ENCODE measurements at regions not wholly inside any gene's neighbourhood (a gene's known extent, or its start where the extent isn't known, plus 50 kb on each side); places are given as distances from the start of the nearest gene placed in this dataset.
A peak's percentile ranks its signal among the peaks of the same experiment; 100 is the strongest.
"Not testable (repeated sequence)": the region's sequence is repeated elsewhere in the genome, so short reads cannot be mapped to it uniquely, and the experiment has no call there.

DNA sequence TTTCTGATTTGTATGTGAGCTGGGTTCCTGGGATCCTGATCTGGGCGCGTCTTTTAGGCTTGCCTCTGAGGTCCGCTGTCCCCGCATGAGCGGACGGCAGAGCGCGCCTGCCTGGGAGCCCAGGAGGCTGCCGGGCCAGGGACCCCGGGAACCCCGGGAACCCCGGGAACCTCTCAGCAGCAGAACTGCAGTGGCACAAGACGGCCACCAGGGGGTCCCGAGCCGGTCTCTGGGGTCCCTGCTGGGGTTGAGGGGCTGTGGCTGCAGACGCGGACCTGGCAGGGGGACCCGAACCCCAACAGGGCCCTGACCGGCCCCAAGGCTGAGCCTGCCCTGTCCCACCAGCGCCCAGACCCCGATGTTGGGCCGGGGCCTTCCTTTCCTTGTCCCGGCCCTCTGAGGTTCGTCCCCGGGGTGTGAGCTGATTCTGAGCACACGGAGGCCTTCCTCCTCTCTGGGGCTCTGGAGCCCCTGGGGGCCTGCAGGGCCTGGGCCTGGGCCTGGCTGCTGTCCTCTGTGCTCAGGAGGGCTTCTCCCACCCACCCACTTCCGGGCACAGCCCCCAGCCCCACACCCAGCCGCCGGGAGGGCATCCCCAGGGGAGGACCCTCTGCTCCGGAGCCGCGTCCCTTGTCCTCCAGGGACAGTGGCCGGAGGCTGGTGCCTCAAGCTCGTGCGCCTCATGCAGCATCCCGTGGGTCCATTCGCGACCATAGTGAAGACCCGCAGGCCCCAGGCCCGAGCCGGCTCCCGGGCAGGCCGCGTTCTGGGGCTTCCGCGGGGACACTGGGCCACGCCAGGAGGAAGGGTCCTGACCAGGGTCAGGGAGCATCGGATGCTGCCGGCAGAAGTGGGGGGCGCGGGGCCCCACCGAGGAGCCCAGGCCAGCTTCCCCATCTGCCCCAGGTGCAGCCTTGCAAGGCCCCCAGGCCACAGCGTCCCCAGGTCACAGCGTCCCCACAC lies 152.9 kb downstream of the TMEM121 start:
- DNase-seq (ENCODE audit: low read depth in 2 of 2), result not testable (repeated sequence)

DNA sequence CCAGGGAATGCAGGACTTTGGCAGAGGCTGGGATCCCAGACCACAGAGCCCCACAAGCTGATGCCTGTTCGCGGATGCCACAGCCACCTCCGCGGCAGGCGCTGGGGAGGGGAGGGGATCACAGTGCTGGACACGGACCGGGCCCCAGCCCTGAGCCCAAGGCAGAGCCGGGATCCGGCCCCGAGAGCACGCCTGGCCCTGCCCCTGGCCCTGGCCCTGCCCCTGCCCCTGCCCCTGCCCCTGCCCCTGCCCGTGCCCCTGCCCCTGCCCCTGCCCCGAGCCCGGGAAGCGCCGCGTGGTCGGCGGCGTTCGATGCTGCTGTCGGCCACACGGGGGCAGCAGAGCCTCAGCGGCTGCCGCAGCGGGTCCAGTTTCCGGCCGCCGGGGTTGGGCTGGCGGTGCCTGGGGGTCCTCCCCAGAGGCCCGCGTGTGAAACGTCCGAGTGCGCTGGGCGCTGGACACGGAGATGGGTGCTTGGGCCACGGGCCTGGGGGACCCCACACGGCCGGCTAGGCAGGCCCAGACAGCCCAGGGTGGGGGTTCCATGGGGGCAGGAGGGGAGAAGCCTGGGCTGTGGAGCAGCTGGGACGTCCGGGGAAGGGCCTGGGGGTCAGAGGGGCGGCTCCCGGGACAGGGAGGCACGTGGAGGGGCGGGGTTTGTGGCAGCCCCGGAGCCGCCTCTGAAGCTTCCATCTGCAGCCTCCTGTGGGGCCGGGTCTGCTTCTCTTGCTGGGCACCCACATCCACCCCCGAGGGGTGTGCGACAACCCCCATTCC lies 153.8 kb downstream of the TMEM121 start:
- DNase-seq (ENCODE audit: low read depth in 2 of 2), result peak in 1 of 2 experiments; percentile 19

DNA sequence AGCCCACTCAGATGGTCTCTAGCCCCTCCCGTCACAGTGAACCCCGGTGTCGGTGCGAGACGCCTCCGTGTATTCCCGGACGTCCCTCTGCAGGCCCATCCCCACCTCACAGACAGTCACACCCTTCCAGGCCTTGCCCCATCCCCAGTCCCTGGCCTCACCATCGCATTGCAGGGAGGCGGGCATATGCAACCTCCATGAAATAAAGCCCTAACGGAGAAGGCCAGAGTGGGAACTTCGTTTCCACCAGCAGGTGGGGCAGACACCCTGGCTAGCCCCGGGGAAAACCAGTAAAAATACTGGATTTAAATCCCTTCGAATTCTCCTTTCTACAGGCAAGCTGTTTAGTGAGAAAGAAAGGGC lies 154.3 kb downstream of the TMEM121 start:
- not testable (repeated sequence) for DNase-seq (ENCODE audit: low read depth in 2 of 2)

DNA sequence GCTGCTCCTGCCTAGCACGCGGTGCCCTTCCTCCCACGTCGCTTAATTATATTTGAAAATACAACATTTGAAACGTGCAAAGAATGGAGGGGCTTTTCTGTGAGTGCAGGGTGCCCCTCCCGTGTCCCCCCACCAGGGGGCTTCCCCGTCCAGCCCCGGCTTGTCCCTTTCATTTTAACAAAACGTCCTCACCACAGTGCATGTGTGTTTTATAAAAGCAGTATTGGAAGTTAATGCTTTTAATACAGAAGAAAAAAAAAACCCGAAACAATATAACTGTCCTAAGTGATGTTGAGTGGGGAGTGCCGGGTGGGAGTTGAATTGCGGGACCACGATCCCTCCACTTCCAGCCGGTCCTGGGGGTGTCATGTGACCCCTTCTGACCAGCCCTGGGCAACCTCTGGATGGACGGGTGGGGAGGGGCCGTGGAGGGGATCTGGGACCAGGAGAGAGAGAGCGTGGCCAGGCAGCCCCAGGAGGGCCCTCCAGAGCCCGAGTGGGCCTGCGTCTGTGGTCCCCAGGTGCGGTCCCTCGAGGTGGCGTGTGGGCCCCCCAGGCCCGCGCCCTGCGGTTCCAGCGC lies 155.3 kb downstream of the TMEM121 start:
- not testable (repeated sequence) for DNase-seq (ENCODE audit: low read depth in 2 of 2)

DNA sequence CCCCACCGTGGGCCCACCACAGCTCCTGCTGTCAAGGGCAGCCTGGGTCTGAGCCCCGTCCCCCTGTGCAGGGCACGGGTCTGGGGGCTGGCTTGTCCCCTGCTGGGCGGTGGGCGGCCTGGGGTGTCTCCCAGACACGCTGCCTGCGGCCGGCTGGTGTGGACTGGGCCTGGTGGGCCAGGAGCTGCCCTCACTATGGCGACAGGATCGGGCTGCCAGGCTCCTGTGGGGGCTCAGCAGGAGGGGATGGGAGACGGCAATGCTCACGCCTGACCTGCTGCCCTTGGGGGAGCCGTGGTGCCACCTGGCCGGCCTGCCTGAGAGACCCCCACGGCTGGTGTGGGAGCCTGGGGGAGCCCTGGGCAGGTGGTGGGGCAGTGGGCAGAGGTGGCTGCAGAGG lies 156.1 kb downstream of the TMEM121 start:
- DNase-seq (ENCODE audit: low read depth in 2 of 2), result not testable (repeated sequence)

DNA sequence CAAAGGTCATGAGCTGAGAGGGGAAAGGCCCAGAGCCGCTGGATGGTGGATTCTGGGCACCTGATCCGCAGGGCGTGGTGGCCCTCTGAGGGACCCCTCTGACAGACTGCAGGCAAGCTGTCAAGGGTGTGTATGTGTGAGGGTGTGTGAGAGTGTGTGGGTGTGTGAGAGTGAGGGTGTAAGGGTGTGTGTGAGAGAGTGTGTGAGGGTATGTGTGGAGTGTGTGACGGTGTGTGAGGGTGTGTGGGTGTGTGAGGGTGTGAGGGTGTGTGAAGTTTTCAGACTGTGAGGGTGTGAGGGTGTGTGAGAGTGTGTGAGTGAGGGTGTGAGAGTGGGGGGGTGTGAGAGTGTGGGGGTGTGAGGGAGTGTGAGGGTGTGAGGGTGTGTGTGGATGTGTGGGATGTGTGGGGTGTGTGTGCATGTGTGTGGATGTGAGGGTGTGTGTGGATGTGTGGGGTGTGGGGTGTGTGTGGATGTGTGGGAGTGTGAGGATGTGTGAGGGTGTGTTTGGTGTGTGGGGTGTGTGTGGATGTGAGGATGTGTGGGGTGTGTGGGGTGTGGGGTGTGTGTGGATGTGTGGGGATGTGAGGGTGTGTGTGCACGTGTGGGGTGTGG lies 156.7 kb downstream of the TMEM121 start:
- no peak for DNase-seq (ENCODE audit: low read depth in 2 of 2)

DNA sequence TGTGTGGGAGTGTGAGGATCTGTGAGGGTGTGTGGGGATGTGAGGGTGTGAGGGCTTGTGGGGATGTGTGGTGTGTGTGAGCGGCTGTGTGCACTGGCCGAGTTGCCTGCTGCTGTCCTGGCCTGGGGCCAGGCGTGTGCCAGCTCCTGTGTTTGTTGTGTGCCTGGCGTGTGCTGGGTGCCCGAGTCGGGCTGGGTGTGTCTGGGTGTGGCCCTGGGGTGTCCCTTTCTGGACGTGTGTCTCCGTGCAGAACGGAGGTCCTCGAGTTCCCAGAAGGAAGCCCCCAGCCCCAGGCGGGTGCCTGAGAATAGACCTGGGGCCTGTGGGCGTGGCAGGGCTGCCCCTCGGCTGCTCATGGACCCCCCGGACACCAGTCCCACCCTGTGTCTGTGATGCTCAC lies 157.7 kb downstream of the TMEM121 start:
- not testable (repeated sequence) for DNase-seq (ENCODE audit: low read depth in 2 of 2)

DNA sequence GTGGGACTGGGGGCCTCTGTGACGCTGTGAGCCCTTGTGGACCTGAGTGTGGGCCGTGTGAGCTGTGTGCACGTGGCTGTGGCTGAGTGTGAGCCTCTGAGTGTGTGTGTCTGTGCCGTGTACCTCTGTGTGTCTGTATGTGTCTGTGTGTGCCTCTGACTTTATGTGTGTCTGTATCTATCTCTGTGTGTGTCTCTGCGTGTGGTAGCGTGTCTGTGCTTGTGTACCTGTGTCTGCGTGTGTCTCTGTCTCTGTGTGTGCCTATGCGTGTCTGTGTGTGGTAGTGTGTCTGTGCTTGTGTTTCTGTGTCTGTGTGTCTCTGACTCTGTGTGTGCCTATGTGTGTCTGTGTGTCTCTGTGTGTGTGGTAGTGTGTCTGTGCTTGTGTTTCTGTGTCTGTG lies 158.2 kb downstream of the TMEM121 start:
- not testable (repeated sequence) for DNase-seq (ENCODE audit: low read depth in 2 of 2)

DNA sequence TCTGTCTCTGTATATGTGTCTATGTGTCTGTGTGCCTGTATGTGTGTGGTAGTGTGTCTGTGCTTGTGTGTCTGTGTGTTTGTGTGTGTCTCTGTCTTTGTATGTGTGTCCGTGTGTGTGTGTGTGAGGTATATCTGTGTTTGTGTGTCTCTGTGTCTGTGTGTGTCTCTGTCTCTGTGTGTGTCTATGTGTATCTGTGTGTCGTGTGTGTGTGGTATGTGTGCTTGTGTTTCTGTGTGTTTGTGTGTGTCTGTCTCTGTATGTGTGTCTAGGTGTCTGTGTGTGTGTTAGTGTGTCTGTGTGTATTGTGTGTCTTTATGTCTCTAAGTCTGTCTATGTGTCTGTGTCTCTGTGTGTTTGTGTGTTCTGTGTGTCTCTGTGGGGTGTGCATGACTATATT lies 158.6 kb downstream of the TMEM121 start:
- no peak for DNase-seq (ENCODE audit: low read depth in 2 of 2)

DNA sequence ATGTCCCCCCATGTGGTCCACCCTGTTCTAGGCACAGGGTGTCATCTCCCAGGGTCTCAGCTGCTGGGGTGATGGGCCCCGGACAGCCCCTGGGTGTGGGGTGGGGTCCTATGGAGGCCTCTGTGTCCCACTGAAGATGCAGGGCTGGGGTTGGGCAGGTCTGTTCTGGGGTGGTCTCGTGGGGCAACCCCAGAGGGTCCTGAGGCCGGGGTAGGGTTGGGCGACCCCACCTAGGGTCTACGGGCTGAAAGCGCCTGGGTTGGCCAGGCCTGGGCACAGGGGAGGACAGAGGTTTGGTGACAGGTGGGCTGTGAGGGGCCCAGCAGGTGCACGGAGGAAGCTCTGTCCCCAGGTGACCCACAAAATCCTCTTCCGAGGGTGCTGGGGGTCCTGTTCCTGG lies 159.2 kb downstream of the TMEM121 start:
- DNase-seq (ENCODE audit: low read depth in 2 of 2), result not testable (repeated sequence)

DNA sequence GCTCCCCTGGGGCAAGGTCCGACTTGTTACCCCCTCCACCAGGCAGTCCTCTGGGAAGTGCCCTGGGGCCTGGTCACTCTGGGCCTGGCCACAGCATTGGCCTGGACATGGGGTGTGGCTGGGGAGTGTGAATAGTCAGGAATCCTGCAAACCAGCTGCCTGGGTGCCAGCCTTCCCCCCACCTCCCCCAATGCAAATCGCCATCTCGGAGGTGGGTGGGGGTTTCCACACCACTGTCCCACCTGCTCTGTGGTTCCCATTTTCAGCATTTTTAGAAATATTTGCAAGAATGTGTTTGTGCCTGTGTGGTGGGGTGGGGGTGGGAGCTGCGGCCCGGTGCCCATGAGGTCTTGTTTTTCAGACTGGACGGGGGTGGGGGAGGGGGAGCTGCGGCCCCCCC lies 159.7 kb downstream of the TMEM121 start:
- DNase-seq (ENCODE audit: low read depth in 2 of 2), result not testable (repeated sequence)

DNA sequence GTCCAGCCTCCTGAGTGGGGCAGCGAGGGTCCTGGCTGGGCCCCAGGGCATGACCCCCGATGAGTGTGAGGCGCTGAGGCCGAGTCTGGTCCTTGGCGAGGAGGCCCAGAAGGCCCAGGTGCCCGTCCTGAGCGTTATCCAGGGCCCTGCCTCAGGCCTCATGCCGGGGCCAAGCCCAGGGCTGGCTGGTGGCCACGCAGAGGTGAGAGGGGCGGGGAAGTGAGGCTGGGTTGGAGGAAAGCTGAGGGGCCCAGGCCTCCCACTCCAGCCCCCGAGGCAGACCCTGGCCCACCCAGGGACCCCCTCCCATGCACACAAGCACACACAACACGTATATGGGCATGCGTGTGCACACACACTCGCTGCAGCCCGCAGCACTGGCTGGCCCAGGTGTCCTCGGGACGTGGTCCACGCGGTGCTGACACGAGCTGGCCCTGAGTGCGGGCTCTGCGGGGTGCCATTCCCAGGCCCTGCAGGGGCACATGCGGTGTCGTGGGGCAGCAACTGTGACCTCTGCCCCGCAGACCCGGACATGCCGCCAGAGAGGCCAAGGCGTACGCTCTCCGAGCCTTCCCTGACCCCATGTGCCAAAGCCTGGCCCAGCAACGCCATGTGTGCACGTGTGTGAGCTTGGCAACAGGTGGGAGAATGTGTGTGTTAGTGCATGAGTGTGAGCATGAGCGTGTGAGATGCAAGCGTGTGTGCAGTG lies 160.2 kb downstream of the TMEM121 start:
- DNase-seq (ENCODE audit: low read depth in 2 of 2), result not testable (repeated sequence)

DNA sequence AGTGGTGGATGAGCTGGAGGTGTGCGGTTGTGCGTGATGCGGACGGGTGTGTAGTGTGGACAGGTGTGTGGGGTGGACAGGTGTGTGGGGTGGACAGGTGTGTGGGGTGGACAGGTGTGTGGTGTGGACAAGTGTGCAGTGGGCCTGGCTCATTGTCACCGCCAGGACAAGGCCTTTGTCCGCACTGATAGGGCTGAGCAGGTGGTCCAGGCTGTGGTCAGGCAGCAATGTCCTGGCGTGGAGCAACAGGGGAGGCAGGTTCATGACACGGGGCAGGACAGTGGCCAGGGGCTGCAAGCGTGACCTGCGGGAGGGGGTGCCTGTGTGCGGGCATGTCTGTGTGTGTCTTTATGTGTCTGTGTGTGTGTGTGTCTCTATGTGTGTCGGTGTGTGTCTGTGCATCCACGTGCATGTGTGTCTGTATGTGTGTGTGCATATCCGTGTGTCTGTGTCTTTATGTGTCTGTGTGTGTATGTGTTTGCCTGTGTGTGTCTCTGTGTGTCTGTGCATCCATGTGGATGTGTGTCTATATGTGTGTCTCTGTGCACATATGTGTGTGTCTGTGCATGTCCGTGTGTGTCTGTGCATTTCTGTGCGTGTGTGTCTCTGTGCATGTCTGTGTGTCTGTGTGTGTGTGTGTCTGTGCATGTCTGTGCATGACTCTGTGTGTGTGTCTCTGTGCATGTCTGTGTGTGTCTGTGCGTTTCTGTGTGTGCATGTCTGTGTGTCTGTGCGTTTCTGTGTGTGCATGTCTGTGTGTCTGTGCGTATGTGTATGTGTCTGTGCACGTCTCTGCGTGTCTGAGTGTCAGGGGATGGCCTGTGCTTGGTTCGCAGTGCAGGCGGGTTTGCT lies 161.0 kb downstream of the TMEM121 start:
- DNase-seq (ENCODE audit: low read depth in 2 of 2), result not testable (repeated sequence)

DNA sequence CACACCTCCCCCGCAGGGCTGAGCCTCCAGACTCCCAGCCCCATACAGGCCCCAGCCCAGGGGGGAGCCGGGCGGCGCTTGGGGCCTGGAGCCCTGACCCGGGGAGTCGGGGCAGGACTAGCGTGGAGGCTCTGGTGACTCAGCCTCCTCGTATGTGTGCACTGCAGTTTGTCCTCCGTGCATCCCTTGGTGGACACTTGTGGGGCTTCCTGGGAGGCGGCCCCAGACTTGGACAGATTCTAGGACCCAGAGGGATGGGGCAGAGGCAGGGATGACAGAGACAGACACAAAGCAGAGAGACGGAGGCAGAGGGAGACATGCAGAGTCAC lies 161.6 kb downstream of the TMEM121 start:
- not testable (repeated sequence) for DNase-seq (ENCODE audit: low read depth in 2 of 2)

DNA sequence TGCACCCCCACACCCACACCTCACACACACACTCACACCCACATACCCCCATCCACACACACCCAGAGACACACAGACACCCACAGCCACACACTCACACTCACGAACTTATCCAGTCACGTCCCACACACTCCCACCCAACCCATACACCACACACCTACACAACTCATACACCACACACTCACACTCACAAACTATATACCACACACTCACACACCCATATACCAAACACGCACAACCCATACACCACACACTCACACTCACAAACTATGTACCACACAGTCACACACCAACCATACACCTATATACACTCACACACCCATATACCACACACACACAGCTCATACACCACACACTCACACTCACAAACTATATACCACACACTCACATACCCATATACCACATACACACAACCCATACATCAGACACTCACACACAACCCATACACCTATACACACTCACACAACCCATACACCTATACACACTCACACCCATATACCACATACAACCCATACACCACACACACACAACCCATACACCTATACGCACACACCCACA lies 162.4 kb downstream of the TMEM121 start:
- DNase-seq (ENCODE audit: low read depth in 2 of 2), result not testable (repeated sequence)

DNA sequence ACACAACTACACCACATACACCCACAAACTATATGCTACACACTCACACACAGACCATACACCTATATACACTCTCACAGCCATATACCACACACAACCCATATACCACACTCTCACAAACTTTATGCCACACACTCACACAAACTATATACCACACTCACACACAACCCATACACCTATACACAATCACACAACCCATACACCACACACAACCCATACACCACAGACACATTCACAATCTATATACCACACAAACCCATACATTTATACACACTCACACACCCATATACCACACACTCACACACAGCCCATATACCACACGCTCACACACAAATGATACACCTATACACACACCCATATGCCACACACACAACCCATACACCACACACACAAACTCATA lies 163.3 kb downstream of the TMEM121 start:
- DNase-seq (ENCODE audit: low read depth in 2 of 2), result no peak

DNA sequence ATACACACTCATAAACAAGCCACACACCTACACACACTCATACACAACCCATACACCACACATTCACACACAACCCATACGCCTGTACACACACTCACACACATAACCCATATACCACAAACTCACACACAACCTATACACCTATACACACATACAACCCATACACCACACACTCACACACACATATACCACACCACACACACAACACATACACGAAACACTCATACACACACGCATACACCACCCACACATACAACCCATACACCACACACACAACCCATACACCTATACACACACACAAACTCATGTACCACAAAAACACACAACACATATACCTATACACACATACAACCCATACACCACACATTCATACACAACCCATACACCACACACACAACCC lies 164.3 kb downstream of the TMEM121 start:
- no peak for DNase-seq (ENCODE audit: low read depth in 2 of 2)

DNA sequence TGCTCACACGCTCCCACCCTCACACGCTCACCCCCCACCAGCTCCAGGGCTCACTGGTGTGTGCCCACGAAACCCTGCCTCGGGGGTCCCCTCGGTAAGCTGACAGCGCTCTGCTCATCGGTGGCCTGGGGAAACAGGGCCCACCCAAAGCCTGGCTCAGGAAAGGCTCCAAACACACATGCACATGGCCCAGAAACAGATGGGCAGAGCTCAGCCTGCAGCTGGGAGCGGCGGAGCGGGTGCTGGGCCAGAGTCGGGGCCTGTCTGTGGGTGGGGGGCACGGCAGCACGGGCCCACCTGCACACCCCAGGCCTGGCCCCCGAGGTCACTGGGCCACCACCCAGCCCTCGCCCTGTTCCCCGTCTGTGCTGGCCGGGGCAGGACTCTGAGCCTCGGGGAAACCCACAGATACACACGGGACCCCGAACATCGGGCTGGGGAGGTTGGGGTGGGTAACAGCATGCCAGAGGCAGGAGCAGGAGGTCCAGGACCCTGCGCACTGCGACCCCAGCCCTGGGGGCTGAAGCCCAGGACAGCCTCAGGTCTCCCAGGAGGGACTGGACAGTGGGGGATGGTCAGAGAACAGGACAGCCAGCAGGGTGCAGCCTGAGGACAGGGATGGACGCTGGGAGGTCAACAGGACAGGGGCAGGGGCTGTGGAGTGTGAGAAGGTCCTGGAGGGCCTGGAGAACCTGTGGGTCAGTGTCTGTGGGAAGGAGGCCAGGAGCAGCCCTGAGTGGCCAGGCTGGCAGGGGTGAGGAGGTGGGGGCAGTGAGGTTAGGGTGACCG lies 165.1 kb downstream of the TMEM121 start:
- DNase-seq (ENCODE audit: low read depth in 2 of 2), result not testable (repeated sequence)

DNA sequence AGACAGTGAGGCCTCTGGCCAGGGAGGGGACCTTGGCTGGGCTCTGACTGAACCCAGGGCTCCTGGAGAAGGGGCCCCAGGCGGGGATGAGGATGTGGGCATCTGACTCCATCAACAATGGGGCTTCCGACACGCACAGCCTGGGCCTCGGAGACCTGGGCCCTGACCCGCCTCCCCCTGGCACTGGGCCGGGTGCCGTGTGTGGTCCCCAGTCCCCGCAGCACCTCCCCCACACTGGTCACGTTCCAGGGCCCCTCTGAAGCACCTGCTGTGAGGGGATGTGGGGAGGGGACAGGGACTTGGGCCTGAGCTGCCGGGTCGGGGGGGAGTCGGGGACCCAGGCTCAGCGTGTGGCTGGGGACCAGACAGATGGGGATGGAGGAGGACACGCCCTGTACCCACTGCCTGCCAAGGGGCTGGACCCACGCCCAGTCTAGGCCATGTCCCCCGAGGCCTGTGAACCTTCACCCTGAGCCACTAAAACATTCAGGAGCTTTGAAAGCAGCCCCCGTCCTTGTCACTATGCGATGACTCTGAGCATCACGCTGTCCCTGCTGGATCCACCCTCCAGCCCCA lies 165.8 kb downstream of the TMEM121 start:
- DNase-seq (ENCODE audit: low read depth in 2 of 2), result not testable (repeated sequence)

All from stimulated activated CD4-positive, alpha-beta T cell treated with anti-CD3 and anti-CD28 coated beads, Interleukin-12 subunit alpha, Interleukin-12 subunit beta, amount 100 ng/mL, for 24 hours (primary cell).